Psoas muscle (tissue), 7 donors: ENCODE measurements at regions not wholly inside any gene's neighbourhood (a gene's known extent, or its start where the extent isn't known, plus 50 kb on each side); places are given as distances from the start of the nearest gene placed in this dataset.

Experiments
- ATAC-seq, 4 donors: fragments of 200-7000 bp; cut with Tn5 transposase; one replicate each; pipeline ENCODE4 v1.9.1; 2020; ENCODE audit warnings: moderate library complexity in 3 of 4, mild to moderate bottlenecking in 2 of 4
- DNase-seq, 2 donors: peaks; one replicate each; pipeline ENCODE4 v3.0.0-alpha.2; 2020
- H3K27ac ChIP-seq: fragments of 200-600 bp; one replicate; pipeline ENCODE4 v1.8.0; 2022
- H3K27me3 ChIP-seq, 3 donors: fragments of 200-600 bp in 1 of 3; one replicate each; pipeline versions ENCODE4 v1.6.1 to v1.8.0; 2013 to 2022; ENCODE audit warnings: low read length in 2 of 3, mild to moderate bottlenecking in 2 of 3, moderate library complexity in 1 of 3; ENCODE audit not compliant: insufficient read depth in 3 of 3
- H3K36me3 ChIP-seq, 2 donors: fragments of 200-600 bp in 1 of 2; one replicate each; pipeline versions ENCODE4 v1.6.1 to v1.8.0; 2013 to 2022; ENCODE audit warnings: low read depth in 1 of 2, mild to moderate bottlenecking in 1 of 2, moderate library complexity in 1 of 2; ENCODE audit not compliant: insufficient read depth in 1 of 2
- H3K4me1 ChIP-seq: fragments of 200-600 bp; one replicate; pipeline ENCODE4 v1.8.0; 2022
- H3K4me3 ChIP-seq: fragments of 200-600 bp; one replicate; pipeline ENCODE4 v1.8.0; 2022; ENCODE audit warnings: mild to moderate bottlenecking
- H3K9me3 ChIP-seq: fragments of 200-600 bp; one replicate; pipeline ENCODE4 v1.8.0; 2022
- CTCF ChIP-seq: fragments of 200-600 bp; IDR thresholded peaks from one replicate; pipeline ENCODE4 v1.8.0; 2022; ENCODE audit warnings: antibody characterized with exemption
- WGBS, 3 donors: extraction: QIAGEN DNeasy Blood & Tissue Kit; methylation state at CpG; one replicate each; pipeline versions ENCODE4 v1.1.6 to v1.1.7; 2013; 5-methylcytosine and 5-hydroxymethylcytosine counted together
- intact Hi-C, 2 donors: fragments of 100-400 bp; cut with DNase I; formaldehyde crosslinking; loops; one replicate each; pipeline versions ENCODE4 v1.11.0 to v1.14.2; 2022
- donor health status: healthy with polysubstance abuse.
- donor health status: DM: no; HTN: no; CAD: no; lungs with moderate emphysema.
- donor health status: Bipolar disorder and iron deficiency.
- donor health status: healthy.
- donor health status: DM: yes; HTN: yes; CAD: no.
- donor health status: DM: no; HTN: no; CAD: no.
- donor health status: DM: yes; HTN: yes; CAD: no.

GRCh38 chr20:7516621-7517111 is 423.6 kb downstream of the HAO1 start:
- Histone ChIP-seq H3K27me3 (no peaks in the 10 kb centered on the region), H3K27ac (no peak overlapping the region), H3K4me3 (no peak overlapping the region), H3K4me1 (no peaks in the 10 kb centered on the region), H3K36me3 (no peaks in the 10 kb centered on the region), H3K9me3 (no peaks in the 10 kb centered on the region)
- ATAC-seq (no peak), DNase-seq (no peak)
- TF ChIP-seq CTCF = no peak
- intact Hi-C loops = no loop called here
- 25 to 43% (median 25%) methylated on average over 6 of the region's 6 CpGs for WGBS, 3 donors

GRCh38 chr20:7520361-7520760 is 419.9 kb downstream of the HAO1 start:
- Histone ChIP-seq H3K27ac (no peak overlapping the region), H3K9me3 (no peaks in the 10 kb centered on the region), H3K4me3 (no peak overlapping the region), H3K36me3 (no peaks in the 10 kb centered on the region), H3K4me1 (no peaks in the 10 kb centered on the region), H3K27me3 (no peaks in the 10 kb centered on the region)
- no peak for DNase-seq
- ATAC-seq = no peak
- intact Hi-C loops = no loop called here
- 77 to 84% (median 82%) methylated on average over 4 of the region's 4 CpGs for WGBS, 3 donors
- TF ChIP-seq CTCF = no peak

GRCh38 chr20:7523288-7523687 is 417.0 kb downstream of the HAO1 start:
- Histone ChIP-seq H3K4me3 (no peak overlapping the region), H3K4me1 (no peaks in the 10 kb centered on the region), H3K27me3 (no peaks in the 10 kb centered on the region), H3K9me3 (no peaks in the 10 kb centered on the region), H3K36me3 (no peaks in the 10 kb centered on the region), H3K27ac (no peak overlapping the region)
- no peak for ATAC-seq
- intact Hi-C loops = no loop called here
- no peak for DNase-seq
- no peak for TF ChIP-seq CTCF

GRCh38 chr20:7540018-7540417 is 400.2 kb downstream of the HAO1 start:
- H3K9me3 ChIP-seq = no peaks in the 10 kb centered on the region
- H3K4me1 ChIP-seq = no peaks in the 10 kb centered on the region
- H3K27ac ChIP-seq = no peak overlapping the region
- TF ChIP-seq CTCF = no peak
- DNase-seq (no peak), ATAC-seq (no peak)
- no peak overlapping the region for H3K4me3 ChIP-seq
- H3K36me3 ChIP-seq = no peaks in the 10 kb centered on the region
- no peaks in the 10 kb centered on the region for H3K27me3 ChIP-seq
- intact Hi-C loops = no loop called here

- Histone ChIP-seq H3K36me3 (no peaks in the 10 kb centered on the region), H3K4me3 (no peak overlapping the region), H3K27me3 (no peaks in the 10 kb centered on the region), H3K4me1 (no peaks in the 10 kb centered on the region), H3K9me3 (no peaks in the 10 kb centered on the region), H3K27ac (no peak overlapping the region)
- no peak for ATAC-seq
- DNase-seq = no peak
- 82 to 95% (median 86%) methylated on average over 2 of the region's 2 CpGs for WGBS, 3 donors
- intact Hi-C loops = no loop called here
- TF ChIP-seq CTCF = no peak
These were observed 399.3 kb downstream of the HAO1 start for GRCh38 chr20:7540923-7541322.
